ENCODE measurements at regions not wholly inside any gene's neighbourhood (a gene's known extent, or its start where the extent isn't known, plus 50 kb on each side); places are given as distances from the start of the nearest gene placed in this dataset.

DNA sequence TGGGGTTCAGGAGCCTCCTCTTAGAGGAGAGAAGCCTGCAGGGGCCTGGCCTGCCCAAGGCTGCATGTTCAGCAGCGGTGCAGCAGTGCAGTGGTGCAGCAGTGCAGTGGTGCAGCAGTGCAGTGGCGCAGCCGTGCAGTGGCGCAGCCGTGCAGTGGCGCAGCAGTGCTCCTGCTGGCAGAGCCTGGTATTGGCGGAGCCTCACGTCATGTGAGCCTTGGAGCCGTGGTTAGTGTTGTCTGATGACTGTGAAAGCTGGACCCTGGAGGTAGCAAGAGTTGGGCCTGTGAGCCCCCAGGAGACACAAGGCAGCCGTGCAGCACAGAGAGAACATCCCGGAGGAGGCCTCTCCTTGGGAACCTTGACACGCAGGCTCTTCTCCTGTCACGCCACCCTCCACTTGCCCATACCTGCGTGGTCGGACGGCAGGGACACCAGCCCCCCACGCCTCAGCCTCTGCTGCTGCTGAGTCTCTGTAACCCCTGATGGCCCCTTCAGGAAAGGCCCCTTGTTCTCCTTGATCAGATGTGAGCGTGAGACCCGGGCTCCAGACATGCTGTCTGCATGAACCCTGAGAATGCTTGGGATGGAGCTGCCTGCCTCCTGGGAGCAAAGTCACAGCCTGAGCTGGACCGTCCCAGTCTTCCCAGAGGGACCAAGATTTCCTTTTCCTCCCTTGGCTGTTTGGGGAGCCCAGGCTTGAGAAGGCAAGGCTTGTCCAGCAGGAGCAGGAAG lies 193.7 kb downstream of the KIF26A start:
- TF ChIP-seq, protein P1, sequence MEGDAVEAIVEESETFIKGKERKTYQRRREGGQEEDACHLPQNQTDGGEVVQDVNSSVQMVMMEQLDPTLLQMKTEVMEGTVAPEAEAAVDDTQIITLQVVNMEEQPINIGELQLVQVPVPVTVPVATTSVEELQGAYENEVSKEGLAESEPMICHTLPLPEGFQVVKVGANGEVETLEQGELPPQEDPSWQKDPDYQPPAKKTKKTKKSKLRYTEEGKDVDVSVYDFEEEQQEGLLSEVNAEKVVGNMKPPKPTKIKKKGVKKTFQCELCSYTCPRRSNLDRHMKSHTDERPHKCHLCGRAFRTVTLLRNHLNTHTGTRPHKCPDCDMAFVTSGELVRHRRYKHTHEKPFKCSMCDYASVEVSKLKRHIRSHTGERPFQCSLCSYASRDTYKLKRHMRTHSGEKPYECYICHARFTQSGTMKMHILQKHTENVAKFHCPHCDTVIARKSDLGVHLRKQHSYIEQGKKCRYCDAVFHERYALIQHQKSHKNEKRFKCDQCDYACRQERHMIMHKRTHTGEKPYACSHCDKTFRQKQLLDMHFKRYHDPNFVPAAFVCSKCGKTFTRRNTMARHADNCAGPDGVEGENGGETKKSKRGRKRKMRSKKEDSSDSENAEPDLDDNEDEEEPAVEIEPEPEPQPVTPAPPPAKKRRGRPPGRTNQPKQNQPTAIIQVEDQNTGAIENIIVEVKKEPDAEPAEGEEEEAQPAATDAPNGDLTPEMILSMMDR (IDR thresholded peaks at IDR 0.05; ENCODE audit: borderline replicate concordance, extremely low read depth, insufficient read depth), result no peak
- no peaks in the 10 kb centered on the region for H3K27me3 ChIP-seq (ENCODE audit: control insufficient read depth, insufficient read depth, low read length)
- H3K4me1 ChIP-seq (ENCODE audit: control insufficient read depth in 2 of 3, insufficient read depth in 2 of 3, low read depth in 1 of 3, low read length in 3 of 3), result no peaks in the 10 kb centered on the region
- H3K36me3 ChIP-seq (ENCODE audit: control insufficient read depth in 2 of 3, insufficient read depth in 3 of 3, low read length in 3 of 3), result no peaks in the 10 kb centered on the region
- intact Hi-C loops (cut with DNase I), result no loop called here
- no peak for FAIRE-seq
- no peak overlapping the region for H3K9ac ChIP-seq (ENCODE audit: low read length in 3 of 3)
- no peak overlapping the region for H3K27ac ChIP-seq (ENCODE audit: low read depth in 2 of 2, low read length in 2 of 2)
- H3K9me3 ChIP-seq (ENCODE audit: control insufficient read depth in 2 of 3, insufficient read depth in 1 of 3, low read length in 3 of 3), result peaks cover 0 to 12% (median 2%) of the 10 kb centered on the region in 3 donors
- H3K4me3 ChIP-seq (ENCODE audit: low read length in 3 of 3), result no peak overlapping the region
- DNase-seq, result peak in 1 of 5 donors; percentile 6

DNA sequence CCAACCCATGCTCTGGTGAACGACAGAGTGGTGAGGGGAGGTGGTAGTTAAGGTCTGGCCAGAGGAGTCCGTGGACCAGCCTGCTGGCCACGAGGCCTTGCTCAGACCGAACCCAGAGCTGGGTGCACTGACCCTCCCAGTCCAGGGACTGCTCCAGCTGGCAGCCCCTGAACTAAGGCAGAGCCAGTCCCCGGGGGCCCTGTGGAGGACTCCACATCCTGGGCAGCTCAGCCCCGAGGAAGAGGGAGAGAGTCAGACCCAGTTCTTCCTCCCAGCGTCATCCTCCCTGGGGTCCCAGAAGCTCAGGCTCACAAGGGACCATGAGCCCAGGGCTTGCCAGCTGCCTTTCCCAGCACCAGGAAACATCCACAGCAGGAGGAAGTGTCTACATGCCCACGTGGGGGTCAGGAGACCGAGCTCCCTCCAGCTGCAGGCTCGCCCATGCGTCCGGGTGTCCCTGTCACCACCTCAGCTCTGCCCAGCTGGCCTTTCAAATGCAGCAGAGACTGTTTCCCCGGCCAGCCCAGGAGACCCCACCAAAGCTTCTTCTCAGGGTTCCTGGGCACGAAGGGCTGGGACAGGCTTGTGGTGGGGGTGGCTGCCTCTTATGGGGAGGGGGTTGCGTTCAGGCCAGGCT lies 194.4 kb downstream of the KIF26A start:
- FAIRE-seq, result no peak
- DNase-seq, result peak in 2 of 5 donors; percentile 35 to 73
- no peaks in the 10 kb centered on the region for H3K27me3 ChIP-seq (ENCODE audit: control insufficient read depth, insufficient read depth, low read length)
- no peaks in the 10 kb centered on the region for H3K4me1 ChIP-seq (ENCODE audit: control insufficient read depth in 2 of 3, insufficient read depth in 2 of 3, low read depth in 1 of 3, low read length in 3 of 3)
- intact Hi-C loops (cut with DNase I), result no loop called here
- no peak overlapping the region for H3K4me3 ChIP-seq (ENCODE audit: low read length in 3 of 3)
- peaks cover 0 to 12% (median 2%) of the 10 kb centered on the region in 3 donors for H3K9me3 ChIP-seq (ENCODE audit: control insufficient read depth in 2 of 3, insufficient read depth in 1 of 3, low read length in 3 of 3)
- no peaks in the 10 kb centered on the region for H3K36me3 ChIP-seq (ENCODE audit: control insufficient read depth in 2 of 3, insufficient read depth in 3 of 3, low read length in 3 of 3)
- H3K27ac ChIP-seq (ENCODE audit: low read depth in 2 of 2, low read length in 2 of 2), result no peak overlapping the region
- TF ChIP-seq, protein P1 (IDR thresholded peaks at IDR 0.05; ENCODE audit: borderline replicate concordance, extremely low read depth, insufficient read depth), result no peak
- H3K9ac ChIP-seq (ENCODE audit: low read length in 3 of 3), result no peak overlapping the region

DNA sequence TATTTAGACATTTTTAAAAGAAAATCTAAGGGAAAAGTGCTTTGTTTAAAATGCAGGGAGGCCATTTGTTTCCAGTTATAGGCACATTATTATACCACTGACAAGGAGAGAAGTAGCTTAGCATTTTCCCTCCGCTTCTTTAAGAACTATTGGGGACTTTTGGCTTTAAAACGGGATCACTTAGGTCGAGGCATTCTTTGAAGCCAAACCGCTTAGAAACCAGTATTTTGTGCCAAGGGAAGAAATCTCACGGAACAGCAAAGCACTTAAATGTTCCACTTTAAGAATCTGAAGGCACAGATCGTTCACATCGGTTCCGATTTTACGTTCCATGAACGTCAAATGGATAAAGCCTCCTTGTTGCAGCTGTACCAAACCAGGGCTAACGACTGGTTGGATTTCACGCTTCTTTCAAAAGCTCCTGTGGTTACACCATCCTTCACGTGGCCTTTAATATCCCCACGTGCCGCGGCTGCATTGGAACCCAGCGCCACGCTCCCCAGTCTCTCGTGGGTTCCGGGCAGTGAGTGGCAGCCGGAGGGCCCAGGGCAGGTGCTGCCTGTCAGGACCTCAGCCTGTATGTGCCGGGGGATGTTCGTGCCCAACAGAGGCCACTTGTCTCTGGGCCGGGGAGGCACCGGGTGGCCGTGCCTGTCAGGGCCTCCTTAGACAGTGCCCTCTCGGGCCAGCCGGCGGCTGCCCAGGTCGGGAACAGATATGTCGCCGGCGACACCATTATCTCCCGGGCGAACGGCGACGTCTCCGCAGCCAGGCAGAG lies 195.4 kb downstream of the KIF26A start:
- no peak overlapping the region for H3K9ac ChIP-seq (ENCODE audit: low read length in 3 of 3)
- FAIRE-seq (no peak), DNase-seq (peak in 2 of 5 donors; percentile 33 to 72)
- intact Hi-C loops (cut with DNase I), result no loop called here
- TF ChIP-seq, protein P1 (IDR thresholded peaks at IDR 0.05; ENCODE audit: borderline replicate concordance, extremely low read depth, insufficient read depth), result no peak
- peaks cover 0 to 19% (median 2%) of the 10 kb centered on the region in 3 donors for H3K9me3 ChIP-seq (ENCODE audit: control insufficient read depth in 2 of 3, insufficient read depth in 1 of 3, low read length in 3 of 3)
- H3K27me3 ChIP-seq (ENCODE audit: control insufficient read depth, insufficient read depth, low read length), result no peaks in the 10 kb centered on the region
- H3K4me1 ChIP-seq (ENCODE audit: control insufficient read depth in 2 of 3, insufficient read depth in 2 of 3, low read depth in 1 of 3, low read length in 3 of 3), result no peaks in the 10 kb centered on the region
- H3K27ac ChIP-seq (ENCODE audit: low read depth in 2 of 2, low read length in 2 of 2), result no peak overlapping the region
- H3K36me3 ChIP-seq (ENCODE audit: control insufficient read depth in 2 of 3, insufficient read depth in 3 of 3, low read length in 3 of 3), result no peaks in the 10 kb centered on the region
- H3K4me3 ChIP-seq (ENCODE audit: low read length in 3 of 3), result no peak overlapping the region
